ENCODE measurements at regions not wholly inside any gene's neighbourhood (a gene's known extent, or its start where the extent isn't known, plus 50 kb on each side); places are given as distances from the start of the nearest gene placed in this dataset.

DNA sequence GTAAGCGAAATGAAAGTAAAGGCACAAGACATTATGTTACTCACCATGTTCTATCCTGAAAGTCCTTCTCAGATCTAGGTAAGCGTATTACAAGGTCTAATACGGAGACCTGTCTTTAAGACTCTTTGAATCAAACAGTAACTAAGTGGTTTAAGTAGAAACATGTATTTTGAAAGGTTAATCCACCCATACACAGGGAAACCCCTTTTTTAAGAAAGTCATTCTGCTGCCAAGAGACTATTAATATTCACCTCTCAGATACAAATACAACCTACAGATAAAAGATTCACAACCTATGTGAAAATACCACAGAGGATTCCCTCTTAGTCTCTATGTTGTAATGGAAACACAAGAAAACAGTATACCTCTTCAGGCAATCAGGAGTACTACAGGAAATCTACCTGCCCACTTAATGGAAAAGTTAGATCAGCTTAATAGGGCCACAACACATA lies 63.2 kb upstream of the TNIP3 start:
- no peak for DNase-seq (ENCODE audit: low read depth, low spot score)

DNA sequence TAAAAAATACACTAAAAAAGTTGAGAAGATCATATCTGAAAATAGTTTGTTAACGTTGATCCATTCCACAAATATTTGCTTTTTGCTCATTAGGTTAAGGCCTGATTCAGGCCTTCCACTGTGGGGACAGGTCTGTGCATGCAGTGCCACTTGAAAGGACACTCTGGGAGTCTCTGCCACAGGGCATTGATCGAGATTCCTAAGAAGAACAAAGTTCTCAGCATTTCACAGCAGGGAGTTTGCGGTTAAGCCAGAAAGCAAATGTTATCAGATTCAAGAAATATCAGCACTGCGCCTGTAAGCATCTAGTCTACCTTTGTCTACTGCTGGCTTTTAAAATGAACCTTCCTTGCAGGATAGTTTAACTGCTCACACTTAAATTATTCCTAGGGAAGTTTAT lies 62.2 kb upstream of the TNIP3 start:
- peak; percentile 5 for DNase-seq (ENCODE audit: low read depth, low spot score)

DNA sequence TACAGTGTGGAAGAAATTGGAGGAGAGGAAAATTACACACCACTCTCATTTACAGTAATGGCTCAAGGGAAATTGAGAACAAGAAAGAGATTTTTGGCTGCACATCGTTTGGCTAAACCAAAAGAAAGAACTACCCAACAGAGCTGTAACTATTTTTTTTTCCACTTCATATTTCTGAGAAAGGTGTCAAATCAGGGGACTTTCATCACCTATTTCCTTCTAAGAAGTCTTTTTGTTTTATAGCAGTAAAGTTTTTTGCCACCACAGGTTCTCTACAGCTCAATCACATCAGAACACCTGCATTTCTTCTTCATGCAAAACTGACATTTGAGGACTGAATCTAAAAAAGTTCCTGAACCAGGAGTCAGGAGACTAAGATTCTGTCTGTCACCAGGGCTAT lies 57.5 kb upstream of the TNIP3 start:
- no peak for DNase-seq (ENCODE audit: low read depth, low spot score)

DNA sequence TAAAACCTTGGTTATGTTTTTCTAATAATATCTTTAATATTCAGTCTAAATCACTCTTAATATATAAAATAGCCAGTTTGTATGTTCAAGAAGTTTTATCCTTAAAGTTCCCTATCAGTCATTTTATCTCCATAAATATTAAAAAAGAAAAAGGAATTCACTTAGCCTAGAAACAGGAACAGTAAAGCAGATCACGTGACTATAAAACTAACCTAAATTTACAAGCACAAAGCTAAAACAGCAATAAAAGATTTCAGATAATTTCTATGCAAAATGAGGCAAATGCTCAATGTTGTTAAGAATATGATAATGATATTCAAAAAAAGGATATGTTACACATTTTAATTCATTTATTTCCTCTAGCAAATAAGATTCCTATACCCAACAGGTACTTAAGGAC lies 57.1 kb upstream of the TNIP3 start:
- DNase-seq (ENCODE audit: low read depth, low spot score): no peak

DNA sequence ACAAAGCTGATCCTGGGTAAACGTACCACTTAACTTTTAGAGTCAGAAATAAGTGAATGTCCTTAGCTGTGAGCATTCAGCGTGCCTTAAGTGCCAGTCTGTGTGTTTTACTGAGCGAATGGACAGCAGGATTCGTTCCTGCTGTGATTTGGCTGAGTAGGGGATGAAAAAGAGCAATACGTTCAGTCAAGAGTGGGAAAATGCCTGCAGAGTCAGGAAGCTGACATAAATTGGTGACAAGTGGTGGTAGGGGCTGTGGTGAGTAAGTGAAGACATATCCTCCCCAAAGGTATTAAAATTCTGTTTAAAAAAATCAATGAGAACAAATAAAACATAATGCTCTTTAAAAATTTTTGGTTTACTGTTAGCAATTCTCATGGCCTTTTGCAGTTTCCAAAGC lies 56.6 kb upstream of the TNIP3 start:
- no peak for DNase-seq (ENCODE audit: low read depth, low spot score)

DNA sequence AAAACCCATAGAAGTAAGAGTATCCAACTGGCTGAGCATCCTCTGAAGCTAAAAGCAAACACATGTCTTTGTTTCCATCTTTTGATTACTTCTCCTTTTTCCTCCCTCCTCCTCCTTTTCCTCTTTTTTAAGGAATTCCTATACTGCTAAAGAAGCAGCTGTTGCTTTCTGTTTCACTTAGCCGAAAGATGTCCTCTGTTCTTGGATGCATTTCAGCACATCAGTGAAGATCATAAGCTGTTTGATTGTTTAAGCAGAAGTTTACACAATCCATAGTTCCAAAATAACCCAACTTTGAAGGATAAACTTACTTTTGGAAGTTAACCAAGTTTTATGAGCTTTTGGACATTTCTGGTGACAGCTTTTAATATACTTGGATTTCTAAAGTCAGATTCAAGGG lies 55.1 kb upstream of the TNIP3 start:
- no peak for DNase-seq (ENCODE audit: low read depth, low spot score)

DNA sequence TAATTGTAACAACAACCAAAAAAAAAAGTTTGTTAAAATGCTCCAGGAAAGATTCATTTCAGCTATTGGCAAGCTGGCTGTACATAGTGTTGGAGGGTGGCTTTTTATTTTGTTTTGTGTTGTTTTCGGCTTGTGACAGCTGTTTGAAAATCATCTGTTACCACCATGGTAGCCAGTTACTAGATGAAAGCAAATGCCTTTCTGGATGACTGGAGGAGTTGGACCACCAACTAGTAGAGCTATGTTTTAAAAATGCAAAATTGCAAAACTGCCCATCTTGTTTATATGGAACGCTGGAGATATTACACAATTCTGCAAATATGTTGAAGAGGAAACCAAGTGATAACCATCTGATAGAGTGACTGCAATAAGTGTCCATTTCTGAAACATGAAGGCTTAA lies 53.2 kb upstream of the TNIP3 start:
- DNase-seq (ENCODE audit: low read depth, low spot score): no peak

DNA sequence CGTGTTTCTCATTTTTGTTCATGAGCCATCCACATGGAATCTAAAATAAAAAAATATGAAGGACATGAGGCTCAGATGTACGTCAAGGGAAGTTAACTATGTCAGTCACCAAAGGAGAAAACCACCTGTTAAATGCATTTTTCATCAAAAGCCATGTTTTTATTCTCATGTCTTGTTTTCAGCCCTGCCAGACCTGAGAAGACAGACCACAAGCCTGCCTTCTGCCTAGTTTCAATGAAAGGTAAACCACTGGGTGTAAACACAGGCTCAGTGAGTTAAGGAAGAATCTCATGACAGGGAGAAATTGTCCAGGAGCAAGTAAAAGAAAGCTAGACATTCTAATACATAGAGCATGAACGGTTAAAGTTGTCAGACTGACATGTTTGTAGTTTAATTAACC lies 52.3 kb upstream of the TNIP3 start:
- no peak for DNase-seq (ENCODE audit: low read depth, low spot score)

DNA sequence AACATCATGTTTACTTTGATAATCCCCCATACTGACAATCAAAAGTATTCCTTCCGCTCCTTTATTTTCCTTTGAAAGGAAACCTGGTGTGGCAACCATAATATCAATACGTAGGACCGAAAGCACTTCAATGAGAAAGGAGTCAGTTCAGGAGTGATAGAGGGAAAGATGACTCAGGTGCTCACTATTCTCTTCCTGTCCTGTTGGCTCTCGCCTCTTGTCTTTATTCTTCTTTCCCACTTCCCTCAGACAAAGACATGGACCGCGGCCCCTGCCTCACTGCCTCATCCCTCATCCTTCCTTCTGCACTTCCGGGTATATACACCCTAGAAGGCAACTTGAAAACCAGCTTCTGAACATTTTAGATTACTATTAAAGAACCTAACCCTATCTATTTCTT lies 49.8 kb upstream of the TNIP3 start:
- DNase-seq (ENCODE audit: low read depth, low spot score): no peak

All from astrocyte of the hippocampus (primary cell).